ENCODE measurements at regions not wholly inside any gene's neighbourhood (a gene's known extent, or its start where the extent isn't known, plus 50 kb on each side); places are given as distances from the start of the nearest gene placed in this dataset.
"Not testable (repeated sequence)": the region's sequence is repeated elsewhere in the genome, so short reads cannot be mapped to it uniquely, and the experiment has no call there.

DNA sequence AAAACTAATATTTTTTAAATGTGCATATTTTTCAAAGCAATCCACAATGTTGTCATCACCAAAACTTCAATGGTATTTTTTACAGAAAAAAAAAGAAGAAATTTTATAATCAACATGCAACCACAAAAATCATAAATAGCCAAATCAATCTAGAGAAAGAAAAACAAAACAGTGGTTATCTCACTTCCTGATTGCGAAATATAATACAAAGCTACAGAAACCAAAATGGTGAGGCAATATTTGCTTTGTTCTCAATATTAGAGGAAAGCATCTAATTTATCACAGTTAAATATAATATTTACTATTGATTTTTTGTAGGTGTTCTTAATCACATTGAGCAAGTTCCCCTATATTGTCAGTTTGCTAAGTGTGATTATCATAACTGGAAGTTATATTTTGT, 720.7 kb upstream of the ADGRB3 start:
- no peak overlapping the region for H3K4me3 ChIP-seq
- no peaks in the 10 kb centered on the region for H3K27me3 ChIP-seq (ENCODE audit: insufficient read depth in 3 of 3, low read length in 2 of 3)
- no peak for DNase-seq
- no peaks in the 10 kb centered on the region for H3K36me3 ChIP-seq (ENCODE audit: insufficient read depth in 1 of 2, low read depth in 1 of 2)
- H3K27ac ChIP-seq, result no peak overlapping the region
- WGBS, 3 donors, result 2 to 88% (median 34%) methylated on average over 1 of the region's 1 CpG
- intact Hi-C loops (cut with DNase I), result no loop called here
- TF ChIP-seq, protein P1, sequence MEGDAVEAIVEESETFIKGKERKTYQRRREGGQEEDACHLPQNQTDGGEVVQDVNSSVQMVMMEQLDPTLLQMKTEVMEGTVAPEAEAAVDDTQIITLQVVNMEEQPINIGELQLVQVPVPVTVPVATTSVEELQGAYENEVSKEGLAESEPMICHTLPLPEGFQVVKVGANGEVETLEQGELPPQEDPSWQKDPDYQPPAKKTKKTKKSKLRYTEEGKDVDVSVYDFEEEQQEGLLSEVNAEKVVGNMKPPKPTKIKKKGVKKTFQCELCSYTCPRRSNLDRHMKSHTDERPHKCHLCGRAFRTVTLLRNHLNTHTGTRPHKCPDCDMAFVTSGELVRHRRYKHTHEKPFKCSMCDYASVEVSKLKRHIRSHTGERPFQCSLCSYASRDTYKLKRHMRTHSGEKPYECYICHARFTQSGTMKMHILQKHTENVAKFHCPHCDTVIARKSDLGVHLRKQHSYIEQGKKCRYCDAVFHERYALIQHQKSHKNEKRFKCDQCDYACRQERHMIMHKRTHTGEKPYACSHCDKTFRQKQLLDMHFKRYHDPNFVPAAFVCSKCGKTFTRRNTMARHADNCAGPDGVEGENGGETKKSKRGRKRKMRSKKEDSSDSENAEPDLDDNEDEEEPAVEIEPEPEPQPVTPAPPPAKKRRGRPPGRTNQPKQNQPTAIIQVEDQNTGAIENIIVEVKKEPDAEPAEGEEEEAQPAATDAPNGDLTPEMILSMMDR (IDR thresholded peaks at IDR 0.05), result no peak
- ATAC-seq, result no peak
- H3K9me3 ChIP-seq, result no peaks in the 10 kb centered on the region
- no peaks in the 10 kb centered on the region for H3K4me1 ChIP-seq

DNA sequence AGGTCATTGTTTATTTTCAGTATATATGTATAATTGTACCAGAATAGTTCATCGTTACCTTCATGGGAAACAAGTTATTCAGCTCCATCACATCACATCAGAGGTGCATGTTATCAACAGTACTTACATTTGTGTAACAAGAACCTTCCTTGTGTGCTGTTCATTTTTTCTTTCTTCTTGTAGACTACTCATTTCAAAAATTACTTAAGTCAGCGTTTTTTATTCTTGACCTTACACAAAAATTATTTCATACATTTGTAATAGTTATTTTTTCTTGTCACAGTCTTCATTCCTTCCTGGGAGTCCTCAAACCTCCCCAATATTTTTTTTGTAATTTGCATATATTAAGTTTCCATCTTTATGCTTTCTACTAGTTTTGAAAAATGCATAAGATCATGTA, 725.7 kb upstream of the ADGRB3 start:
- Histone ChIP-seq H3K9me3 (peaks cover 4% of the 10 kb centered on the region), H3K4me3 (no peak overlapping the region), H3K27ac (no peak overlapping the region), H3K36me3 (ENCODE audit: insufficient read depth in 1 of 2, low read depth in 1 of 2) (no peaks in the 10 kb centered on the region), H3K27me3 (ENCODE audit: insufficient read depth in 3 of 3, low read length in 2 of 3) (no peaks in the 10 kb centered on the region), H3K4me1 (no peaks in the 10 kb centered on the region)
- 85 to 93% (median 89%) methylated on average over 2 of the region's 2 CpGs for WGBS, 3 donors
- ATAC-seq (no peak), DNase-seq (no peak)
- TF ChIP-seq, protein P1 (IDR thresholded peaks at IDR 0.05), result no peak
- intact Hi-C loops (cut with DNase I), result no loop called here

DNA sequence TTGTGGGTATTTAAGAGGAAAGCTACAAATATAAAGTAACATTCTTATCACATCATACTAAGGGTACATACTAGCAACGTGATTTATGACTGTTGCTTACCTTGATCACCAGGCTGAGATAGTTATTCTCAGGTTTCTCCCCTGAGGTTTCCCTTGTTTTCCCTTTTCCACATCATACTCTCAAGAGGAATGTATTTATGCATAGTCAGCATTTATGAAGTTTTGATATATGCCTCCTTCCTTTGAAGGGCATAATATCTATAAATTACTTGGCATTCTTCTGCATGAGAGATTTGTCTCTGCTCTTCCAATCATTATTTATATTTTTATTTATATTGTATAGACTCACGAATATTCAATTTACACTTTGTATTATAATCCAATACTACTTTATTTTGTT, 726.7 kb upstream of the ADGRB3 start:
- intact Hi-C loops (cut with DNase I), result no loop called here
- DNase-seq (no peak), ATAC-seq (no peak)
- Histone ChIP-seq H3K4me3 (no peak overlapping the region), H3K4me1 (no peaks in the 10 kb centered on the region), H3K27ac (no peak overlapping the region), H3K9me3 (peaks cover 4% of the 10 kb centered on the region), H3K27me3 (ENCODE audit: insufficient read depth in 3 of 3, low read length in 2 of 3) (no peaks in the 10 kb centered on the region), H3K36me3 (ENCODE audit: insufficient read depth in 1 of 2, low read depth in 1 of 2) (no peaks in the 10 kb centered on the region)
- 59 to 65% (median 64%) methylated on average over 2 of the region's 2 CpGs for WGBS, 3 donors
- TF ChIP-seq, protein P1 (IDR thresholded peaks at IDR 0.05), result no peak

DNA sequence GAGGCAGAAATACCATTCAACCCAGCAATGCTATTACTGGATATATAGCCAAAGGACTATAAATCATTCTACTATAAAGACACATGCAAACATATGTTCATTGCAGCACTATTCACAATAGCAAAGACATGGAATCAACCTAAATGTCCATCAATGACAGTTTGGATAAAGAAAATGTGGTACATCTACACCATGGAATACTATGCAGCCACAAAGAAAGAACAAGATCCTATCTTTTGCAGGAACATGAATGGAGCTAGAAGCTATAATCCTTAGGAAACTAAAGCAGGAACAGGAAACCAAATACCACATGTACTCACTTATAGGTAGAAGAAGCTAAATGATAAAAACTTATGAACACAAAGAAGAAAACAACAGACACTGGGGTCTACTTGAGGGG, 730.3 kb upstream of the ADGRB3 start:
- DNase-seq; H3K9me3 ChIP-seq; H3K4me1 ChIP-seq; ATAC-seq; H3K27me3 ChIP-seq (ENCODE audit: insufficient read depth in 3 of 3, low read length in 2 of 3); H3K36me3 ChIP-seq (ENCODE audit: insufficient read depth in 1 of 2, low read depth in 1 of 2); H3K4me3 ChIP-seq; H3K27ac ChIP-seq; intact Hi-C loops (cut with DNase I): not testable (repeated sequence)

DNA sequence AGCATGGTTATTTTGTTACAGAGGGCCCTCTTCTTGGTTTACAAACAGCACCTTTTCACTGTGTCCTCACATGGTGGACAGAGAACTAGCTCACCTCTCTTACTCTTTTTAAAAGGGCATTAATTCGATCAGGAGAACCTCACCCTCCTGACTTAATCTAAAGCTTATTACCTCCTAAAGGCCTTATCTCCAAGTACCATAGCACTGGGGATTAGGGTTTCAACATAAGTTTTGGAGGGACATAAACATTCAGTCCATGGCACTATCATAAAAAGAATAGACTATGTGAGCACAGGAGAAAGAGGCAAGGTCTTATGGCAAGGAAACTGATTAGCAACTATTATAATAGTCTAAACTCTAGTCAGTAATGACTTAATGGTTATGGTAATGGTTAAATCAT, 736.2 kb upstream of the ADGRB3 start:
- H3K4me3 ChIP-seq, result no peak overlapping the region
- TF ChIP-seq, protein P1 (IDR thresholded peaks at IDR 0.05), result no peak
- no peak overlapping the region for H3K27ac ChIP-seq
- no peaks in the 10 kb centered on the region for H3K9me3 ChIP-seq
- 52 to 71% (median 57%) methylated on average over 1 of the region's 1 CpG for WGBS, 3 donors
- DNase-seq, result no peak
- H3K4me1 ChIP-seq, result no peaks in the 10 kb centered on the region
- no peaks in the 10 kb centered on the region for H3K27me3 ChIP-seq (ENCODE audit: insufficient read depth in 3 of 3, low read length in 2 of 3)
- no peak for ATAC-seq
- no peaks in the 10 kb centered on the region for H3K36me3 ChIP-seq (ENCODE audit: insufficient read depth in 1 of 2, low read depth in 1 of 2)
- intact Hi-C loops (cut with DNase I), result no loop called here
